Stimulated activated naive CD4-positive, alpha-beta T cell treated with Interleukin-2 at 50 U/mL for 16 hours (primary cell): ENCODE measurements at regions not wholly inside any gene's neighbourhood (a gene's known extent, or its start where the extent isn't known, plus 50 kb on each side); places are given as distances from the start of the nearest gene placed in this dataset.
"Not testable (repeated sequence)": the region's sequence is repeated elsewhere in the genome, so short reads cannot be mapped to it uniquely, and the experiment has no call there.

ENCODE experiments used
- DNase-seq: peaks from one replicate; lab custom pipeline; 2025; lab: John Stamatoyannopoulos, UW

DNA sequence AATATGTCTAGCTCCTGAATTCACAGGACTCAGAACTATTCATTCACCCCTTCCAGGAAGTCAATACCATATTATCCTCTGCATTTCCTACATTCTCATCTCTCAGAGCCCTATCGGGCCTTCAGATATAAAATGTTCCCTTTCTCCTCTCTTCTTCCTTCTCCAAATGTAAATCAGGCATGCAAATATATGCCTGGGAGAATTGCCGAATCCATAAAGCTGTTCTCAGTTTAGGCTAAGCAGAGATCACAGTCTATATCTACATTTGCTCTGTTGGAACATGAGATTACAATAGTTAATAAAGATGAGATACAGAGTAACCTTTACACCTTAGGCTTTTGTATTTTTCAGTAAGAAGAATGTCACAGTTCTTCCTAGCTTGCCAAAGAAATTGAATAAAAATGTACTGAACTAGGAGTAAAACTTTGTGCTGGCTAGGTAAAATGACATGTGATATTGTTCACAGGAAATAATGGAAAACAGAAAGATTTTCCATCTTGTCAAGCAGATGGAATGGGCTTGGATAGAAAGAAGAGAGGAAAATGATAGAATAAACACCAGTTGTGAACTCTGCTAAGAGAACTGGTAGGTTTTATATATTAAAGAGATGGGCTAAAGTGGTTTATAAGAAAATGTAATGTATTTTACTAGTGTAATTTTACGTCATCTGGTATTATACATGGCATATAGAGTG lies 161.5 kb downstream of the NRIP1 start:
- no peak for DNase-seq

DNA sequence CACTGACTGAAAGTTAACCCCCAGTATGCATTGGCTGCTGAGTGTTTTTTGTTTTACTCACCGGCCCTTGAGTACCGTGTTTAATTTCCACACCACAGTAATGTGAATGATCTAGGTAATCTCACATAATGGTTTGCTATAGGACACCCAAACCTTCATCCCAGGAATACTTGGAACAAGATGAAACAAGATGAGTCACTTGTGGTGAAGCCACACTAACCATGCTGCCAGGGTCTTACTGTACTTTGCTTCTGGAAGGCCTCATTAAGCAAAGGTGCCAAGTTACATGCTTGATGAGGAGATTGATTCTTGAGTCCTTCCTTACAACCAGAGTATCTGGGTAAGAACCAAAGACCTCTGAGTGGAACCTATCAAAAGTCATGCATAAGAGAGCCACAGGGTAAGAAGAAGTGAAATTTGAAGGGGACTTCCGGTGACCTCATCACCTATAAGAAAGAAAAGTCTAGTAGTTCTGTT lies 163.3 kb downstream of the NRIP1 start:
- DNase-seq, result no peak

DNA sequence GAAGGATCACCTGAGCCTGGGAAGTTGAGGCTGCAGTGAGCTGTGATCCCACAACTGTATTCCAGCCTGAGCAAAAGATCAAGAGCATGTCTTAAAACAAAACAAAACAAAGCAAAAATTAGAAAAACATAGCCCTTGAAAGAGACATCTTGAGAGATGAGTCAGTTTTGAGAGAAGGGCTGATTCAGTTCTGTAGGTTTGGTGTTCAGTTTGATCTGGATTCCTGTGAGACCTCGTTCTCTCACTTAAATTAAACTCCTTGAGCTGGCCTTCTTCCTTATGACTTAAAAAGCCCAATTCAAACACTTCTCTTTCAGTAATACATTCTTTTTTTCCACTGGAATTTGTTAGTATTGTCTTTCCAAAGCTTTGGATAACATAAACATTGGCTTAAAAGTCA lies 164.2 kb downstream of the NRIP1 start:
- DNase-seq, result no peak

DNA sequence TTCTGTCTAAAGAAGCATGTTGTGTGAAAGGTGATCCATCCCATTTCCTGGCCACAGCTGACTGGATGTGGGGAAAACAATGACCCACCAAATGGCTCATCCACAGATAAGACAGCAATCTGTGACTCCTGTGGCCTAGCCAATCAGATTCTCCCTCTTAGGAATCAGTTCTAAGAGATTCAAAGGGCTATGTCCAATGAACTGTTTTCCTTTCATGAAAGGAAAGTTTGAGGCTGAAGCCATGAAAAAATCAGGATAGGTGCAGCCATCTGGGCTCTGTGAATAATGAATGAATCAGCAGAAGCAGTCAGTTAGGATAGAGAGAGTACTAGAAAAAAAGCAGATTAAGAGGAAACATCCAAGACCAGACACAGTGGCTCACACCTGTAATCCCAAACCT lies 164.7 kb downstream of the NRIP1 start:
- DNase-seq, result no peak

DNA sequence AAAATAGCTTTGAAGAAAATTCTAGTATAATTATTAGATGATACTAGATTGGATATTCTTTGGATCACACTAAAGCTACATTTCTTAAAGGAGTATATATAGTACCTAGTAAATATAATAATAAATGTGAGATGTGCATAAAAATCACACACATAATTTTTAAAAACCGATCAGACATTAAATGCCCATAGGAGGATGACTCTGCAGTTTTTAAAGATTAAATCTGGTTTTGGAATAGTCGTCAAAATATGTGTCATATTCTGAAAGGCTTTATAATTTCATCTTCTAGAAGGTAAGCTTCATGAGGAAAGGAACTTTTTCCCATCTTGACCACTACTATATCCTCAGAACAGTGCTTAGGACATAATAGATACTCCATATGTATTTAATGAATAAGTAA lies 169.0 kb downstream of the NRIP1 start:
- no peak for DNase-seq

DNA sequence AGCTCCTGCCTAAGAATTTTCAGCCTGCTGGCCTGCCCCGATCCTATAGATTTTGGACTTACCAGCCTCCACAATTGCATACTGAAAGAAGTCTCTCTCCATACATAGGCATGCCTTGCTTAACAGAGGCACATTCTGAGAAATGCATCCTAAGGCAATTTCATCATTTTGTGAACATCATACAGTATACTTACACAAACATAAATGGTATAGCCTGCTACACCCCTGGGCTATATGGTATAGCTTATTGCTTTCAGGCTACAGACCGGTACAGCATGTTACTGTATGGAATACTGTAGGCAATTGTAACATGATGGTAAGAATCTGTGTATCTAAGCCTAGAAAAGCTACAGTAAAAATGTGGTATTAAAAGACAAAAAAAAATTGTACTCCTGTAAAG lies 174.7 kb downstream of the NRIP1 start:
- no peak for DNase-seq

DNA sequence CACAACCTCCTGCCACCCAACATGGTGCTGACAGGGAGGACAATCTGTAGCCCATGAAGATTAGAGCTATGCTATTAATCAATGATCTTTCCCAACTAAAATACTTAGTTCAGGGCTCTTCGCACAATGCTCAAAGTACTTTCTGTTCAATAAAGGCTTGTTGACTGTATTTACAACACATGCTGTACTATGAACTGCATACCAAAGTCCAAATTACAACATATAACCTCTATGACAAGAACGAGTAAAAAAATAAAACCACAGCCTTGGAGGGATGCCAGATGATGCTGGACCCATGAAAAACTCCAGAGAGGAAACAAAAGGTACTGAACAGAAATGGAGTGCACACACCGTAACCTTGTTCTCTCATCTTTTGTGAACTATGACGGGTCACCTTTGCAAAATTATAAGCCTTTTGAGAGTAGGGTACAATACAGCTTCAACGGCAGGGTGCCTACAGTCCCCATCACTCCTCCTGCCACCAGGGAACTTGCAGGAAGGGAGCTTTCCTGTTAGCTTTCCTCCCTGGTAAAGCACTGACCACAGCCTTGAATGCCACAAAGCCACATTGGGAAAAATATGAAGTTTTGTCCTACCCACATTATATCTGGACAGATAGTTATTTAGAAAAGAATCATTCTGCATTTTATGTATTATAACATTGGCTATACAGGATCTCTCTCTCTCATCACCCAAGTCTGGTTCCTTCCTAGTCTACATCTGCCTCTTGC lies 175.6 kb downstream of the NRIP1 start:
- DNase-seq, result no peak

DNA sequence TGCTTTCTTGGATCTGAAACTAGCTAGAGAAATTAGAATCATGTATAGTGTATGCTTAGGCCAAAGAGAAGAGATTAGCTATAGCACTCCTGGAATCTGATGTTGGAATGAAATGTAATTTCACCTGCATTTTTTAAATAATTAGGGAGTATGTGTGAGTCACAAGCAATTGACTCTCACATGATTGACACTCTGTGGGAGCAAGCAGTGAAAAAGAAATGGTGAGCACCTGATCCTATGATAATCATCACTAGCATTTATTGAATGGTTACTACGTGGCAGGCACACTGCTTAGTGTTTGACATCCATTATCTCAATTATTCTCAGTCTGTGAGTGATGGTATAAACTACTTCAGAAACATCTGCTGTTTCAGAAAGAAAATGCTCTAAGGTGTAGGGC lies 176.6 kb downstream of the NRIP1 start:
- no peak for DNase-seq

DNA sequence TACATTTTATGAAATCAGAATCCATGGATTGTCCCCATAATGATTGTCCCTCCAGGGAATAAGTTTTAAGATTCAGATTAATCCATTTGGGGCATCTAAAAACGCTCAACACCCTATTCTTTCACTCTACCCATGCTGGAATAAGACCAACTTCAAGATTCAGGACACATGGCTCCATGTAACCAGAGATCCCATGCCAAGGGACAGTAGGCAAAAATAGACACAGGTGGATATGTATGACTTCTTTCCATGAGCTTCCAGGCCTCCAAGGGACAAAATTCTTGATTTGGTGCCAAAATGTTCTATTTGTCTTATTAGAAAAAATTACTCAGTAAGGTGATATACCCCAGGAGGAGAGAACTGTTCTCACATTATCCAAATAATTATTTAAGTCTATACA lies 178.8 kb downstream of the NRIP1 start:
- DNase-seq, result no peak

DNA sequence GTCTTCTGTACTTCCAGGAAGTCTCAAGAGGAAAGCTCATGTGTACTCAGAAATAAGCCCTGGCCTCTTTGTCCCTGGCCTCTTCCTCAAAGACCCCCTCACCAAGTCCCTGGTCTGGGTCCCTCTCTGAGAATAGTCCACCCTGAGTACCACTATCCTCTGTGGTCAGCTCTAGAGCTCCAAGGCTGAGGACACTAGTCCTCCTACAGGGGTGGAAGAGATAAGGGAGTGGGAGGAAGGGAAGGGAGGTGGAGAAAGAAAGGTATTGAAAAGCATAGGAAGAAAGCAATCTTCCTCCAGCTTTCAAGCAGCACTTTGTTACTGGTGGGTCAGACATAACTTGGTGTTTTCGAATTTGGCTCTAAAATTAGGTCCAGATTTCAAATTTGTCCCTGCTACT lies 181.4 kb downstream of the NRIP1 start:
- no peak for DNase-seq

DNA sequence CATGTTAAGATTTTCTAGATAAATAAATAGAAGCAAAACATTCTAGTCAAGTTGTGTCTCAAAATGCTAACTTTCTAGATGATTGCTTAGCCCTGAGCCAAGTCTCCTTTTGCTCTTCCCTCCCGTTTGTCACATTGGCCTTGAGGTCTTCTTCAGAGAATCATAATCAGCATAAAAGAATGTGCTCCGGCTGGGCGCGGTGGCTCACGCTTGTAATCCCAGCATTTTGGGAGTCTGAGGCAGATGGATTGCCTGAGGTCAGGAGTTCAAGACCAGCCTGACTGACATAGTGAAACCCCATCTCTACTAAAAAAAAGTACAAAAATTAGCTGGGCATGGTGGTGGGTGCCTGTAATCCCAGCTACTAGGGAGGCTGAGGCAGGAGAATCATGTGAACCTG lies 182.3 kb downstream of the NRIP1 start:
- DNase-seq, result not testable (repeated sequence)

DNA sequence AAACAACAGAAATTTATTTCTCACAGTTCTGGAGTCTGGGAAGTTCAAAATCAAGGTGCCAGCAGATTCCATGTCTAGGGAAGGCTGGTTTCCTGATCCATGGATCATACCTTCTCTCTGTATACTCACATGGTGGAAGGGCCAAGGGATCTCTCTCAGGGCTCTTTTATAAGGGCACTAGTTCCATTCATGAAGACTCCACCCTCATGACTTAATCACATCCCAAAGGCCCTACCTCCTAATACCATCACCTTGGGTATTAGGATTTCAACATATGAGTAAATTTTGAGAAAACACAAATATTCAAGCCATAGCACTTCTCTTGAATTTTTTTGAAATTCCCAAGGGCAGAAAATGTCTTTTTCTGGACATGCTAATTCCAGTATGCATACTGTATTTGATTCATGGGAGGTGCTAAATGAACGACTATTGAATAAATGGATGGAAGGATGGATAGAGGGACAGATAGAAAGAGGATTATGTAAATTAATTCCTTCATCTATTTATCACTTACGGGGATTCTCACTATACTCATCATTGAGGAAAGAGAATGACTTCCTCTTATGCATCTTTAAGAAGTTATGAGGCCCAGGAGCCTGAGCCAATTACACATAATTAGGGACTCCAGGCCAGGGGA lies 182.8 kb downstream of the NRIP1 start:
- no peak for DNase-seq

DNA sequence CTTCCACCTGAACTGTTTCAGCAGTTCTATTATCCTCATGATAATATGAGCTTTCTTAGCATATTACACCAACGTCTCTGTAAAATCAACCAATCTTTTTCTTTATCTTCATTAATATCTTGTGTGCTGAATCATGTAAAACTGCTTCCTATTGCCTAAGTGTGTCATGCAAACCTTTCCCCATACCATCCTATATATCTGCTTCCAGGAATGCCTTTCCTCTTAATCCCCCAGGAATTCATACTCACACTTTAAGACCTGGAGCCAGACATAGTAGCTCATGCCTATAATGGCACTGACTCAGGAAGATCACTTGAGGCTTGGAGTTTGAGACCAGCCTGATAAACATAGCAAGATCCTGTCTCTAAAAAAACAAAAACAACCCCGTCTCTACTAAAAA lies 183.9 kb downstream of the NRIP1 start:
- no peak for DNase-seq

DNA sequence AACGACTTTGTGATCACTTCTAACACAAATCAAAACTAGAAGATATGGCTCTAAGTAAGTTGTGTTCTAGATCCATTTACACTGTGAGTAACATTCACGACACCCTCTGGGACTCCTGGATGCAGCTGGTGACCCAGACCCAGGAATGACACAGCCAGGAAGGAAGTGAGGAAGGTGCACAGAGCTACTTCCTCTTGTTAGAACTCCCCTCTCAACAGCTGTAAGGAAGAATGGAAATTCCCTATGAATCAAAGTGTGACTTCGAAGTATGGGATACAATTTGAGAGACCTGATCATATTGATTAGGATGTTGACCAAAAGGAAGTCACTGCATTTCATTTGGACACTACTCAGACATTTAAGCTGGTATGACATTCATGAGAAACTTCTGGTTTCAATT lies 185.3 kb downstream of the NRIP1 start:
- no peak for DNase-seq

DNA sequence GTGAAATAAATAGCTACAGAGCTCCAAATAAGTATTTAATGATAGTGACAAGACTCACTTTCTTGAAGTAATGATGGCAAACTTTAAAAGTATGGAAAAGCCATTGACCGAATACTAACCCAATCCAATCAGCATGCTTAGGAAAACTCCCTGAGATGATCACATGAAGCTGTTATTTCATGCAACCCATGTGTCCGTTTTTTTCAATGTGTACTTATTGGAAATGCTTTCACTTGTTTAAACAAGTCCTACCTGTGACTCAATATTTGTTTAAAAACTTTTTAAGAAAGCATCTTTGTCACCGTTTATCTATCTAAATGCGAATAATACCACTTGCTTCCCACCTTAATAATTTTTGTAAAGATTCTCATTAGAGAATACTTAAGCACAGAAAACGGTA lies 185.8 kb downstream of the NRIP1 start:
- no peak for DNase-seq

DNA sequence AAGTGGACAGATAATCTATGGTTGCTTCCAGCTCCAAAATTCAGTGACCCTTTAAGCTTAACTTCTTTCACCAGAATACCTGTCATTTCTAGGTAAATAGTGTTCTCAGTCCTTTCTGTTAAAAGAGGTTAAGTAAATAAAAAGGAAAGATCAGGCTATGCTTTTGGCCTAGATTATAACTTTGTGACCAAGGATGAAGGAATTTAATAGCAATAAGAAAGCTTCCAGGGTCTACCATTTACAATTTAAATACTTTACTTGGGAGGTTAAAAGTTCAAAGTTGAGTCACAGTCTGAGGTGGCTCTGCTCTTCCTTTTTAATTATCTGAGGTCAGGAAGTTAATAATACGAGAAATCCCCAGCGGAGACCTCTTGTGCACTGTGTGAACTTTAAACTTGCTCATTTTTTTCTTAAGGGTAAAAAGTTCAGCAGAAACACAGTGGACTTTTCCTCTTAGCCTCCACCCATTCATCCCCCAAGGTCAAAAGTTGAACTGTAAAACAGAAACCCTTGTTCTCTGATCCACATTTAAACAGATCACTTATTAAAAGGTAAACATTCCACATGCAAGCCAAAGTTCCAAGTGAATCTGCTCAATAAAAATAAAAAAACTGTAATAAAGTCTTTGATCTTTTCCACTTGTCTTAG lies 187.1 kb downstream of the NRIP1 start:
- DNase-seq, result no peak

DNA sequence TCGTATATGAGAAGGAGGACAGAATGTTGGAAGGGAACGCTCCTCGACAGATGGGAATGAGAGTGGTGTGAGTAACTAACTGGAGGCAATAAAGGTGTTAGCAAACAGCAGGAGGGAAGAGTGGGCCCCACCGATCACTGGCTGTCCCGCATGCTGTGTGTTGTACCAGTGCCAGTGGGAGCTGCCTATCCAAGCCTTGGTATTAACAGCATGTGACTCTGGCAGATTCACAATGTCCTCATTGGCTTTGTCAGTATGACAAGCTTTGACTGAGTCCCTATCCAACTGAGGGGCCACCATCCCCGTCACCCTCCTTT lies 188.3 kb downstream of the NRIP1 start:
- DNase-seq, result no peak

DNA sequence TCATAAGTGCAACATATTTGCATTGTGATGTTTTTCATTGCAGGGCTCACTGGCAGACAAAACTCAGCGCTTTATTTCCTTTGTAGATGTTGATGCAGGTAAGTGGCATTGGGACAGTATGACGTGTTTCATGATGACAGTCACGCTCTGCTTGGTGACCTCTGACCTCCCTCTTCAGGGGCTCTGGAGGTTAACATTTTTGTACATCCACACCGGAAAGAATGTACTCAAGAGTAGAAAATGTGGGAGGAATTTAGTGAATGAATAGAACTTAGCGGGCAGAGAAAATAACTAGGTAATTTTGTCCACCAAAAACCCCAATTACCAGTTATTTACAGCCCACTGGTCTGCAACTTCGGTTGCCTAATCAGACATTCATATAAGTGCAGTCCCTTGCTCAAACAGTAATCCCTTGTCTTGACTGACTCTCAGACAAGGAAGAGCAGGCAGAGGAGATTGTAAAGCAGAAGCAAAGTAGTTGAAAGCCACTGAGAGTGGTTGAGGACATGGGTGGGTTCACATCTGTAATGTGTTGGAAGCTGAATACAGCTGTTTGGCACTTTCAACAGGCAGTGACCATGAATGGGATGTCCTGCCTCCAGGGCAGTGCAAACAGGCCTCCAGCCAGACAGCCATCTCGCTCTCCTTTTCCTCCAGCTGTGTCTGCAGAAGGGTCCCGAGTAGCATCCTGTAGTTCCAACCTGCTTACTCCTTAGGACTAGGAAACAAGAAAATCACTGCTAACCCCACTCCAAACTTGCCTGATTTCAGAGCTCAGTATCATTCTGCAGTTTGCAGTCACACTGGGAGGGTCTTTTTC lies 188.9 kb downstream of the NRIP1 start:
- no peak for DNase-seq

DNA sequence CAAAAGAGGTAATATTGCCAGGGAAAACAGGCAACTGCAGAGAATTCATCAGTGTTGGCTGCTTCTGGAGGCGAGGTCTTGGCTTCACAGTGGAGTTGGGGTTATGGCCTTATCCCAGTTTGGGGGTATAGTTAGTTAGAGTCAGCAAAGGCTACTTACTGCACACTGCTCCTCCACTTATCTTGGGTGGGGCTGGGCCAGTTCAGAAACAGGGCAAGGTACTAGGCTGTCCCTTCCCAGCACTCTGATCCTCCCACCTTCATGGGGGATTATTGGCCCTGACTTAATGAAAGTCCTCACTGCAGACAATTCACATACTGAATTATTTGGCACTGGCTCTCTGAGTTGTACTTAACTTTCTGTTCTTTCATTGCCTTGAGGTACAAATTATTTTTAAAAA lies 189.6 kb downstream of the NRIP1 start:
- no peak for DNase-seq

DNA sequence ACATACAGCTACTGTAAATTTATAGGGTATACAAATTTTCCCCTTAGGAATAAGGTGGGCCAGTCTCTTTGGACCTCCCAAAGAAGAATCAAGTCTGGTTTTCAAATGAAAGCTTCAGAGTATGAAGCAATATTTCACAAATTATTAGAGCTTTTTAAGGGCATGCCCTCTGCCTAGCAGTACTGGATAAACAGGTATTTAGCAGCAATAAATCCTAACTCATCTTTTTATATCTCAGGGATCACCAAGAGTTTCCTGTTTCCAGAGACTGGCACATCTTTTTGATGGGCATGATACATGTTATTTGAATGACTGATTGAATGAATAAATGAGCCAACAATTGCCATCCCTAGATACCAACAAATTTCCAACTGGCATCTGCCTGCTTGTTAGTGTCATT lies 190.4 kb downstream of the NRIP1 start:
- DNase-seq, result no peak

DNA sequence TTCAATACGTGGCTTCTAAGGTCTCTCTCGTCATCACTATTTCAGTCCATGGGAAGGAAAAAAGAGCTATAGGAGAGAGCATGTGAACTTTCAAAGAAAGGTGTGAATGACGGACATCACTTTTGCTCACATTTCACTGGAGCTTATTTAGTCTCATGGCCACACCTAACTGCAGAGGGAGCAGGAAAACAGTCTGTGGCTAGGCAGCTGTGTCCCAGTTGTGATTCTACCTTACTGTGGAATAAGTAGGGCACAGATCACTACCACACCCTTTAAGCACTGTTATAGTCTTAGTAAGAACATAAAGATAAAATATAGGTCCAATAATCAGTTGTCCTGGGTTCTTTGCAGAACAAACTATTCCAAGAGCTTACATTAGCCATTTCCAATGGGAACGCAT lies 192.9 kb downstream of the NRIP1 start:
- no peak for DNase-seq

DNA sequence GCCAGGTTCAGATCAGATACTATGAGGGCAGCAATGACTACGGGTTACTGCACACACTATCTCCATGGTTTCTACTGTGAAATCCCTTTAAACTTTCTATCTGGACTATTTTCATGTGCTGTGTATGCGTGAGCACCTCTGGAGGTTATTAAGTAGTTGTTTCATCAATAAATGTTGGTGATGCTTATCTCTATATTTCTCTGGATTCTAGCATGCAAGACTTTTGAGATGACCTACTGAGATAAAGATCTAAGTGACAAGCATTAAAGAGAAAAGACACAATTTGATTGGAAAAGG lies 194.0 kb downstream of the NRIP1 start:
- DNase-seq, result no peak
